Stimulated activated naive CD8-positive, alpha-beta T cell treated with anti-CD3 and anti-CD28 coated beads, Interleukin-15, amount 100 ng/mL, for 72 hours (primary cell): ENCODE measurements at regions not wholly inside any gene's neighbourhood (a gene's known extent, or its start where the extent isn't known, plus 50 kb on each side); places are given as distances from the start of the nearest gene placed in this dataset.

Experiments
- ATAC-seq: fragments of 150-1000 bp; cut with Tn5 transposase; 2 replicates; pipeline ENCODE4 v1.10.0; 2021; ENCODE audit warnings: mild to moderate bottlenecking, moderate library complexity
- DNase-seq, 2 donors: peaks; one replicate each; pipeline ENCODE4 v3.0.0; 2021 to 2022
- H3K27ac Mint-ChIP-seq, 2 donors: one replicate each; pipeline ENCODE4 v1.8.0; 2022; ENCODE audit warnings: mild to moderate bottlenecking in 2 of 2, mixed read lengths in 2 of 2, moderate library complexity in 2 of 2
- H3K27me3 Mint-ChIP-seq: one replicate; pipeline ENCODE4 v1.8.0; 2022; ENCODE audit warnings: mixed read lengths
- H3K4me1 Mint-ChIP-seq: one replicate; pipeline ENCODE4 v1.8.0; 2022; ENCODE audit warnings: mild to moderate bottlenecking, mixed read lengths
- H3K4me3 Mint-ChIP-seq, 2 donors: one replicate each; pipeline ENCODE4 v1.8.0; 2022; ENCODE audit warnings: mild to moderate bottlenecking in 2 of 2, mixed read lengths in 2 of 2, moderate library complexity in 1 of 2
- H3K9me3 Mint-ChIP-seq, 2 donors: one replicate each; pipeline ENCODE4 v1.8.0; 2022; ENCODE audit warnings: mixed read lengths in 2 of 2

GRCh38 chr2:58640042-58640441, 398.9 kb upstream of the FANCL start:
- DNase-seq (no peak), ATAC-seq (no peak)
- Mint-ChIP-seq H3K27me3 (no peaks in the 10 kb centered on the region), H3K9me3 (no peaks in the 10 kb centered on the region), H3K4me1 (no peaks in the 10 kb centered on the region), H3K4me3 (no peak overlapping the region), H3K27ac (no peak overlapping the region)

GRCh38 chr2:58638256-58638805, 397.2 kb upstream of the FANCL start:
- no peaks in the 10 kb centered on the region for H3K9me3 Mint-ChIP-seq
- no peak overlapping the region for H3K4me3 Mint-ChIP-seq
- no peak for DNase-seq
- H3K27ac Mint-ChIP-seq, result no peak overlapping the region
- ATAC-seq, result no peak
- no peaks in the 10 kb centered on the region for H3K27me3 Mint-ChIP-seq
- no peaks in the 10 kb centered on the region for H3K4me1 Mint-ChIP-seq

DNA sequence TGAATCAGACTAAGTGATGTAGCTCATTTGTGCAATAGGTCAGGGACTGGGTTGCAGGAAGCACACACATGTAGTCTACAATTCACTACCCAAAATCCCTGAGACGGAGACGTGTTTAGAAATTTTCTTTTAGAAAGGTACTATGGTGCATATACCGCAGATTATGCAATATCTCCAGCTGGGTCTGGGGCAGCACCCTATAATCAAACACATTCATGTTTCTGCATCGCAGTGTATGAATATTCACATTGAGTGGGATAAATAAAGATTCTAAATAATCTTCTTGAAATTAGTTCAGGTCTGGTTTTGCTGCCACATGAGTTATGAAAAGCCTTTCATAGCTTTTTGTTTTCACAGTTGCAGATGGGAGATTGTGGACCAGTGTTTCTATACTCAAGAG, 395.7 kb upstream of the FANCL start:
- no peak for ATAC-seq
- no peaks in the 10 kb centered on the region for H3K27me3 Mint-ChIP-seq
- H3K27ac Mint-ChIP-seq, result no peak overlapping the region
- H3K9me3 Mint-ChIP-seq, result no peaks in the 10 kb centered on the region
- no peaks in the 10 kb centered on the region for H3K4me1 Mint-ChIP-seq
- no peak for DNase-seq
- no peak overlapping the region for H3K4me3 Mint-ChIP-seq

DNA sequence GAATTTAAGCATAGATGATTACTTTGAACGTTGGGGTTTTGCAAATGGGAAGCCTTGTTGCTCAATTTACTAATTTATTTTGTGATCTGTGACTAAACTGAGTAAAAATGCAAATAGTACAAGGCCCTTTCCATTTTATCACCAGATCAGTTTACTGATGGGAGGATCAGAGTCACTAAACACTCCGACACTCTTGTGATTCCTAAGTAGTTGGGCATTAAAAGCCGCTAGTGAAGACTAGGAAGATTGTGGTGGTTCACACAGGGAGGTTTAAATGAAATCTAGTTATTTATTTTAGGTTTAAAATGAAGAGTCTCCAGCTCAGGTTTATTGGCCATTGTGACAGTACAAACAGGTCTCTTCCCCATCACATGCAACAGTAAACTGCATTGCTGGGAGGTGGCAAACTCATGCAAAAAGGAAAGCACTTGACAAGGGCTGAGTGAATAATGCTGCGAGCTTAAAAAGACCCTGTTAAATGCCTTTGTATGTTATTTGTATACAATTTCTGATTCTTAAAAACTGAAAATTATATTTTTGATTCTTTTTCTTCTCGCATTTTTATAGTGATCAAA, 394.8 kb upstream of the FANCL start:
- ATAC-seq (no peak), DNase-seq (no peak)
- Mint-ChIP-seq H3K9me3 (no peaks in the 10 kb centered on the region), H3K27ac (no peak overlapping the region), H3K4me3 (no peak overlapping the region), H3K27me3 (no peaks in the 10 kb centered on the region), H3K4me1 (no peaks in the 10 kb centered on the region)

DNA sequence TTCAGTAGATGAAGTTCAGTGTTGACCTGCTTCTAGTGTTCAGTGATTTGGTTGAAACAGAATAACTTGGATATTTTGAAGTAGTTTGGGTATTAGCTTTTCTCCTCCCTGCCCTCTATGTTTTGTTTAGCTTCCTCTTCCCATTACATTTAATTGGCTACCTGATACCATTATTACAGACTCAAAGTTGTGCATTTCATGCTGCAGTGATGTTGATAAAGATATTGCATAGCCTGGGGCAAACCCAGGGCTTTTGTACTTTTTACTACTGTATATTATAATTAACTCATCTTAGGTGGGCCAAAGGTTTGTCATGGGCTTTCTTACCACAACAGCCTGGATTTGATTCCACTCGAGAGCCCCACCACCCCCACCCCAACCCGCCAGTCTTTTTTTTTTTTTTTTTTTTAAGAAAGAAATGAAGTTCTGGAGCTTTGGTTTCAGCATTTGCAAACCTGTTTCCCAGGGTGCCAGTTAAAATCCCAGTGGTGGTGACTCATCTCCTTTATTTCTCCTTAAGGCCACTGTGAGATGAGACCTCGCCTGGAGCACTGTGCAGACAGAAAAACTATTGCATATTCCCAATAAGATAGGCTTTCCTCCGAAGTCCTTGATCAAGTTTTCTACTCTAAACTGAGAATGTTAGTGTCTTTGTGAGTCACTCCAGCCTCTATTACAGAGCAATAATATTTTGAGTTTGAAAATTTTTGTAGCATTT, 393.7 kb upstream of the FANCL start:
- Mint-ChIP-seq H3K27ac (no peak overlapping the region), H3K27me3 (no peaks in the 10 kb centered on the region), H3K4me3 (no peak overlapping the region), H3K9me3 (no peaks in the 10 kb centered on the region), H3K4me1 (no peaks in the 10 kb centered on the region)
- DNase-seq (no peak), ATAC-seq (no peak)

- Mint-ChIP-seq H3K9me3 (no peaks in the 10 kb centered on the region), H3K27ac (no peak overlapping the region), H3K4me3 (no peak overlapping the region), H3K27me3 (no peaks in the 10 kb centered on the region), H3K4me1 (no peaks in the 10 kb centered on the region)
- ATAC-seq, result no peak
- no peak for DNase-seq
These were observed 392.7 kb upstream of the FANCL start for GRCh38 chr2:58633613-58634365.

DNA sequence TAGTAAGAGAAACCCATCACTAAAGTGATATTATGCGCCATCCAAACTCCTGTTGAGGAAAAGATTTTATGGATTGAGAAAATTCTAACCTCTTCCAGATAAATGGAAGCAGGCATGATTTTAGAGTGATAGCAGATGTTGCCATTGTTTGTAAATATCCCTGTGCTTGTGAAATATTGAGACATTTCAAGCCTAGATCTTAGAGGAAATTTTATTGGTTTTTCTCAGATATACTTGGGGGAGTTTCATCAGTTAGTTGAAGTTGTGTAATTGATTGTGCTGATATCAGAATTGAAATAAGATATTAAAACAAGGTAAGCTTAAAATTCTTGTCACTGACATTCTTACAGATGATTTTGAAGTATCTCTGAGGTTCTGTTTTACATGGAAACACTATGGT, 390.9 kb upstream of the FANCL start:
- no peak for ATAC-seq
- H3K27ac Mint-ChIP-seq, result no peak overlapping the region

GRCh38 chr2:58629545-58630119, 388.5 kb upstream of the FANCL start:
- no peak for ATAC-seq
- Mint-ChIP-seq H3K4me3 (no peak overlapping the region), H3K27ac (no peak overlapping the region), H3K4me1 (no peaks in the 10 kb centered on the region), H3K9me3 (no peaks in the 10 kb centered on the region), H3K27me3 (no peaks in the 10 kb centered on the region)
- DNase-seq, result no peak

More for the DNA sequence above, 390.9 kb upstream of the FANCL start:
- Mint-ChIP-seq H3K4me3 (no peak overlapping the region), H3K9me3 (no peaks in the 10 kb centered on the region), H3K4me1 (no peaks in the 10 kb centered on the region), H3K27me3 (no peaks in the 10 kb centered on the region)
- no peak for DNase-seq

DNA sequence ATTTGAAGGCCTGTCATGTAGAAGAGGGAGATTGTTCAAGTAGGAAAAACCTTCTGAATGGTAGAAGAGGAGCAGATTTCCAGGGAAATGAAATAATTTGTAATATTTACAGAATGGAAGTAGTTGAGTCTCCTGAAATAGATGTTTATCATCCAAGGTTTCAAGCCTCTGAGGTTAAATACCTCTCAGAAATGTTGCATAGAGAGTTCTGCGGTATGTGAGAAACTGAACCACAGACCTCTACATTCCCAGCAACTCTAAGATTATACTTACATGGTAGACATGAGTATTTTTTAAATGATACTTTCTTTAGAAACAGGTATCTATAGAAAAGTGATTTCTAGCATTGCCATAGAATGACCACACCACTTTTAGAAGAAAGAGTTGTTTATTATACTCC, 379.8 kb upstream of the FANCL start:
- Mint-ChIP-seq H3K27ac (no peak overlapping the region), H3K4me1 (no peaks in the 10 kb centered on the region), H3K27me3 (no peaks in the 10 kb centered on the region), H3K9me3 (no peaks in the 10 kb centered on the region), H3K4me3 (no peak overlapping the region)
- ATAC-seq (no peak), DNase-seq (no peak)

GRCh38 chr2:58620093-58620492, 379.0 kb upstream of the FANCL start:
- no peak for DNase-seq
- ATAC-seq, result no peak
- H3K27ac Mint-ChIP-seq, result no peak overlapping the region
- no peaks in the 10 kb centered on the region for H3K4me1 Mint-ChIP-seq
- no peaks in the 10 kb centered on the region for H3K27me3 Mint-ChIP-seq
- H3K9me3 Mint-ChIP-seq, result no peaks in the 10 kb centered on the region
- no peak overlapping the region for H3K4me3 Mint-ChIP-seq

GRCh38 chr2:58616961-58617360, 375.8 kb upstream of the FANCL start:
- H3K4me3 Mint-ChIP-seq, result no peak overlapping the region
- no peaks in the 10 kb centered on the region for H3K9me3 Mint-ChIP-seq
- DNase-seq, result no peak
- no peak overlapping the region for H3K27ac Mint-ChIP-seq
- no peaks in the 10 kb centered on the region for H3K27me3 Mint-ChIP-seq
- no peak for ATAC-seq
- H3K4me1 Mint-ChIP-seq, result no peaks in the 10 kb centered on the region

DNA sequence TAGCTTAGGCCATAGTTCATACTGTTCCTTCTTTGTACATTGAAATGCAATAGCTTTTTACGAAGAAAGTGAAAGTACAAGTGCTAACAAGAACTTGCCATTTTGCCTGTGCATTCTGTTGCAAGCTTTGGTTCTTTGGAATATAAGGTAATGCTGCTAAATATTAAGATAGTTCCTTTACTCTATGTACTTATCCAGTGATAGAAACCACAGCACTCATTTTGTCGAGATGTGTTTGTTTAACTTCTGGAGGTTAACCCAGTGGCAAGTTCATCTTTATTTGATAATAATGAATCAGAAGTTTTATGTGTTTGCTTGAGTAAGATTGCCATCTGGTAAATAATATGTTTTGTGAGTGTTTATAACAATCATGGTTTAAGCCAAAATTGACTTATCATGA, 373.1 kb upstream of the FANCL start:
- ATAC-seq (no peak), DNase-seq (no peak)
- H3K27ac Mint-ChIP-seq, result no peak overlapping the region
- H3K4me1 Mint-ChIP-seq, result no peaks in the 10 kb centered on the region
- H3K9me3 Mint-ChIP-seq, result no peaks in the 10 kb centered on the region
- no peaks in the 10 kb centered on the region for H3K27me3 Mint-ChIP-seq
- no peak overlapping the region for H3K4me3 Mint-ChIP-seq

GRCh38 chr2:58612973-58613372, 371.8 kb upstream of the FANCL start:
- no peaks in the 10 kb centered on the region for H3K27me3 Mint-ChIP-seq
- DNase-seq (no peak), ATAC-seq (no peak)
- no peaks in the 10 kb centered on the region for H3K9me3 Mint-ChIP-seq
- no peak overlapping the region for H3K4me3 Mint-ChIP-seq
- H3K27ac Mint-ChIP-seq, result no peak overlapping the region
- no peaks in the 10 kb centered on the region for H3K4me1 Mint-ChIP-seq

- Mint-ChIP-seq H3K27me3 (no peaks in the 10 kb centered on the region), H3K4me1 (no peaks in the 10 kb centered on the region), H3K9me3 (peaks cover 0 to 3% of the 10 kb centered on the region in 2 donors), H3K27ac (no peak overlapping the region), H3K4me3 (no peak overlapping the region)
- ATAC-seq, result no peak
- DNase-seq, result no peak
These were observed 368.2 kb upstream of the FANCL start for GRCh38 chr2:58609326-58609725.

GRCh38 chr2:58608146-58608545, 367.0 kb upstream of the FANCL start:
- H3K4me3 Mint-ChIP-seq, result no peak overlapping the region
- H3K4me1 Mint-ChIP-seq, result no peaks in the 10 kb centered on the region

DNA sequence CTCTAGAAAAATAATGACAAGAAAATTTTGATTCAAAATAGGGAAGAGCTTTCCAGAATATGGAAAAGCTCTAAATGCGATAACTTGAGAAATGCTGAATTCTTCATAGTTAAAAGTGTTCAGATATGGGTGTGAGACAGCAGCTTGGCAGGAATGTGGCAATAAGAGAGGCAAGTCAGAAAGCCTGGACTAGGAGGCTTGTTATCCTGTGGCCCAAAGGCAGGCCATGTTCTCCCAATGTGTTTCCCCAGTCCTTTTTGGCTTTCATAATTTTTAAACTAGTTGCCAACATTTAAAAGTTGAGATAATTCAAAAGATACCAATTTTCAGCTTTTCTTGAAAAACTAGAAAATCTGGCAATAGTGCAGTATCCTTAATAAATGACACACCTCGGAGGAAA, 366.3 kb upstream of the FANCL start:
- no peaks in the 10 kb centered on the region for H3K27me3 Mint-ChIP-seq
- H3K4me1 Mint-ChIP-seq, result no peaks in the 10 kb centered on the region
- no peak overlapping the region for H3K4me3 Mint-ChIP-seq
- DNase-seq, result no peak
- peaks cover 0 to 3% of the 10 kb centered on the region in 2 donors for H3K9me3 Mint-ChIP-seq
- ATAC-seq, result no peak
- H3K27ac Mint-ChIP-seq, result no peak overlapping the region

More at GRCh38 chr2:58608146-58608545, 367.0 kb upstream of the FANCL start:
- H3K27ac Mint-ChIP-seq, result no peak overlapping the region
- no peaks in the 10 kb centered on the region for H3K27me3 Mint-ChIP-seq
- no peak for DNase-seq
- no peak for ATAC-seq
- H3K9me3 Mint-ChIP-seq, result peaks cover 0 to 3% of the 10 kb centered on the region in 2 donors
